Osteocyte (in vitro differentiated cells): ENCODE measurements at regions not wholly inside any gene's neighbourhood (a gene's known extent, or its start where the extent isn't known, plus 50 kb on each side); places are given as distances from the start of the nearest gene placed in this dataset.

Experiments
- DNase-seq: peaks from one replicate; pipeline ENCODE4 v3.0.0; 2021; ENCODE audit warnings: mixed read lengths; ENCODE audit not compliant: unreplicated experiment; ENCODE audit errors: extremely low spot score
- H3K27ac Mint-ChIP-seq: one replicate; pipeline ENCODE4 v1.8.0; 2021; ENCODE audit warnings: mild to moderate bottlenecking, mixed read lengths; ENCODE audit not compliant: unreplicated experiment
- H3K27me3 Mint-ChIP-seq: one replicate; pipeline ENCODE4 v1.8.0; 2021; ENCODE audit warnings: mixed read lengths; ENCODE audit not compliant: unreplicated experiment
- H3K36me3 Mint-ChIP-seq: one replicate; pipeline ENCODE4 v1.8.0; 2021; ENCODE audit warnings: mixed read lengths; ENCODE audit not compliant: unreplicated experiment
- H3K4me1 Mint-ChIP-seq: one replicate; pipeline ENCODE4 v1.8.0; 2021; ENCODE audit warnings: mixed read lengths; ENCODE audit not compliant: unreplicated experiment
- H3K4me3 Mint-ChIP-seq: one replicate; pipeline ENCODE4 v1.8.0; 2021; ENCODE audit warnings: mild to moderate bottlenecking, moderate library complexity, mixed read lengths; ENCODE audit not compliant: unreplicated experiment
- H3K9me3 Mint-ChIP-seq: one replicate; pipeline ENCODE4 v1.8.0; 2021; ENCODE audit warnings: mixed read lengths; ENCODE audit not compliant: unreplicated experiment
- CTCF ChIP-seq: fragments of 200-600 bp; sonication (generic); IDR thresholded peaks from 2 replicates; pipeline ENCODE4 v1.5.0; 2021; ENCODE audit warnings: antibody characterized with exemption, mild to moderate bottlenecking, moderate library complexity

GRCh38 chr11:41950470-41951143, 491.2 kb upstream of the LRRC4C start:
- Mint-ChIP-seq H3K4me1 (no peaks in the 10 kb centered on the region), H3K27ac (no peak overlapping the region), H3K4me3 (no peak overlapping the region), H3K9me3 (peaks cover 61% of the 10 kb centered on the region), H3K27me3 (no peaks in the 10 kb centered on the region), H3K36me3 (no peaks in the 10 kb centered on the region)
- no peak for DNase-seq
- TF ChIP-seq CTCF: no peak

- peaks cover 63% of the 10 kb centered on the region for H3K9me3 Mint-ChIP-seq
These were observed 494.6 kb upstream of the LRRC4C start for GRCh38 chr11:41954034-41954433.

GRCh38 chr11:41955066-41955465, 495.6 kb upstream of the LRRC4C start:
- TF ChIP-seq CTCF: no peak
- Mint-ChIP-seq H3K4me1 (no peaks in the 10 kb centered on the region), H3K36me3 (no peaks in the 10 kb centered on the region), H3K9me3 (peaks cover 66% of the 10 kb centered on the region), H3K27me3 (no peaks in the 10 kb centered on the region), H3K4me3 (no peak overlapping the region), H3K27ac (no peak overlapping the region)
- DNase-seq: no peak

More at GRCh38 chr11:41954034-41954433, 494.6 kb upstream of the LRRC4C start:
- Mint-ChIP-seq H3K4me1 (no peaks in the 10 kb centered on the region), H3K27ac (no peak overlapping the region), H3K4me3 (no peak overlapping the region), H3K27me3 (no peaks in the 10 kb centered on the region), H3K36me3 (no peaks in the 10 kb centered on the region)
- no peak for TF ChIP-seq CTCF
- no peak for DNase-seq

- H3K27ac Mint-ChIP-seq: no peak overlapping the region
- H3K9me3 Mint-ChIP-seq: peaks cover 58% of the 10 kb centered on the region
- no peak overlapping the region for H3K4me3 Mint-ChIP-seq
- DNase-seq: no peak
- no peaks in the 10 kb centered on the region for H3K4me1 Mint-ChIP-seq
- no peaks in the 10 kb centered on the region for H3K36me3 Mint-ChIP-seq
- no peaks in the 10 kb centered on the region for H3K27me3 Mint-ChIP-seq
- no peak for TF ChIP-seq CTCF
These were observed 496.4 kb upstream of the LRRC4C start for GRCh38 chr11:41955635-41956400.

GRCh38 chr11:41963406-41963805, 504.0 kb upstream of the LRRC4C start:
- no peak overlapping the region for H3K4me3 Mint-ChIP-seq
- H3K36me3 Mint-ChIP-seq: no peaks in the 10 kb centered on the region
- no peak for DNase-seq
- H3K4me1 Mint-ChIP-seq: no peaks in the 10 kb centered on the region
- no peaks in the 10 kb centered on the region for H3K27me3 Mint-ChIP-seq
- peaks cover 26% of the 10 kb centered on the region for H3K9me3 Mint-ChIP-seq
- H3K27ac Mint-ChIP-seq: no peak overlapping the region
- TF ChIP-seq CTCF: no peak
